Sigmoid colon (tissue), 4 donors: ENCODE measurements at regions not wholly inside any gene's neighbourhood (a gene's known extent, or its start where the extent isn't known, plus 50 kb on each side); places are given as distances from the start of the nearest gene placed in this dataset.

Experiments
- POLR2A ChIP-seq, 2 donors: fragments of 450-650 bp; IDR thresholded peaks; one replicate each; pipeline ENCODE4 v1.6.1; 2016; ENCODE audit warnings: antibody characterized with exemption in 2 of 2, mild to moderate bottlenecking in 2 of 2, moderate library complexity in 2 of 2
- POLR2AphosphoS5 ChIP-seq, 4 donors: sonication (generic); formaldehyde crosslinking; IDR thresholded peaks; one replicate each; pipeline ENCODE4 v1.6.1; 2017; ENCODE audit warnings: antibody characterized with exemption in 4 of 4
- TF ChIP-seq, protein P1 (sequence below), 4 experiments: fragments of 450-650 bp in 3 of 4; fragments of 200-600 bp in 1 of 4; IDR thresholded peaks; one replicate each; pipeline ENCODE4 v1.5.1; 2016 to 2019; ENCODE audit warnings: antibody characterized with exemption in 4 of 4, mild to moderate bottlenecking in 3 of 4, moderate library complexity in 2 of 4

DNA sequence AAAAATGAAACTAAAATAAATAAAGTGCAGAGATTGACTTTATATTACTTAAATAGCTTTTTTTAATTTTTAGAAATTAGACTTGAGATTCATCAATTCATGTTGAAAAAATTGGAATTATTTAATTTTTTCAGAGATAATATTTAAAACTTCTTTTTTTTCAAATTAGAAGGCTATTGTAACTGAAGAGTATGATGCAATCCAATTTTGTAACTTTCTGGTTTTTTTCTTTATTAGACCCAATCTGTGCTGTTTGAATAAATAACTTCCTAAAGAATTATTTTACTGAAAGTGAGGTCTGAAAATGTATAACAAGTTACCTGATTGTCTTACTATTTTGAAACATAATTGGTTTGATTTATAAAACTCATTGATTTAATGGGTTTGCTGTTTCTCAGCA, 200.9 kb downstream of the MAD2L1 start:
- TF ChIP-seq, protein P1, sequence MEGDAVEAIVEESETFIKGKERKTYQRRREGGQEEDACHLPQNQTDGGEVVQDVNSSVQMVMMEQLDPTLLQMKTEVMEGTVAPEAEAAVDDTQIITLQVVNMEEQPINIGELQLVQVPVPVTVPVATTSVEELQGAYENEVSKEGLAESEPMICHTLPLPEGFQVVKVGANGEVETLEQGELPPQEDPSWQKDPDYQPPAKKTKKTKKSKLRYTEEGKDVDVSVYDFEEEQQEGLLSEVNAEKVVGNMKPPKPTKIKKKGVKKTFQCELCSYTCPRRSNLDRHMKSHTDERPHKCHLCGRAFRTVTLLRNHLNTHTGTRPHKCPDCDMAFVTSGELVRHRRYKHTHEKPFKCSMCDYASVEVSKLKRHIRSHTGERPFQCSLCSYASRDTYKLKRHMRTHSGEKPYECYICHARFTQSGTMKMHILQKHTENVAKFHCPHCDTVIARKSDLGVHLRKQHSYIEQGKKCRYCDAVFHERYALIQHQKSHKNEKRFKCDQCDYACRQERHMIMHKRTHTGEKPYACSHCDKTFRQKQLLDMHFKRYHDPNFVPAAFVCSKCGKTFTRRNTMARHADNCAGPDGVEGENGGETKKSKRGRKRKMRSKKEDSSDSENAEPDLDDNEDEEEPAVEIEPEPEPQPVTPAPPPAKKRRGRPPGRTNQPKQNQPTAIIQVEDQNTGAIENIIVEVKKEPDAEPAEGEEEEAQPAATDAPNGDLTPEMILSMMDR (IDR thresholded peaks at IDR 0.05): no peak
- TF ChIP-seq POLR2A (IDR thresholded peaks at IDR 0.05) (no peak), POLR2AphosphoS5 (IDR thresholded peaks at IDR 0.05) (no peak)
